ENCODE measurements at regions not wholly inside any gene's neighbourhood (a gene's known extent, or its start where the extent isn't known, plus 50 kb on each side); places are given as distances from the start of the nearest gene placed in this dataset.
A peak's percentile ranks its signal among the peaks of the same experiment; 100 is the strongest.
"Not testable (repeated sequence)": the region's sequence is repeated elsewhere in the genome, so short reads cannot be mapped to it uniquely, and the experiment has no call there.

- peaks cover 3% of the 10 kb centered on the region for H3K36me3 Mint-ChIP-seq
- peaks cover 2% of the 10 kb centered on the region for H3K27me3 Mint-ChIP-seq
- no peak overlapping the region for H3K4me3 Mint-ChIP-seq
- peak overlapping the region in 1 of 3 donors; percentile 82 for H3K27ac Mint-ChIP-seq
- no peaks in the 10 kb centered on the region for H3K9me3 Mint-ChIP-seq
- H3K4me1 Mint-ChIP-seq, result peaks cover 0 to 1% (median 0%) of the 10 kb centered on the region in 3 donors
These were observed 98.7 kb downstream of the NPIPB11 start for GRCh38 chr16:29307598-29308507.

GRCh38 chr16:29306943-29307597 is 99.4 kb downstream of the NPIPB11 start:
- H3K9me3 Mint-ChIP-seq, result no peaks in the 10 kb centered on the region
- peak overlapping the region in 1 of 3 donors; percentile 82 for H3K27ac Mint-ChIP-seq
- peaks cover 0 to 1% (median 0%) of the 10 kb centered on the region in 3 donors for H3K4me1 Mint-ChIP-seq
- peaks cover 3% of the 10 kb centered on the region for H3K36me3 Mint-ChIP-seq
- peaks cover 2% of the 10 kb centered on the region for H3K27me3 Mint-ChIP-seq
- H3K4me3 Mint-ChIP-seq, result no peak overlapping the region

GRCh38 chr16:29306201-29306600 is 100.3 kb downstream of the NPIPB11 start:
- peak overlapping the region in 1 of 3 donors; percentile 57 for H3K27ac Mint-ChIP-seq
- no peaks in the 10 kb centered on the region for H3K9me3 Mint-ChIP-seq
- H3K36me3 Mint-ChIP-seq, result peaks cover 3% of the 10 kb centered on the region
- H3K4me3 Mint-ChIP-seq, result no peak overlapping the region
- peaks cover 2% of the 10 kb centered on the region for H3K27me3 Mint-ChIP-seq
- peaks cover 0 to 1% (median 0%) of the 10 kb centered on the region in 3 donors for H3K4me1 Mint-ChIP-seq

- not testable (repeated sequence) for H3K27me3 Mint-ChIP-seq, H3K4me1 Mint-ChIP-seq, H3K27ac Mint-ChIP-seq, H3K4me3 Mint-ChIP-seq, H3K36me3 Mint-ChIP-seq, H3K9me3 Mint-ChIP-seq
These were observed 101.5 kb downstream of the NPIPB11 start for GRCh38 chr16:29305018-29305417.

GRCh38 chr16:29304251-29304650 is 102.3 kb downstream of the NPIPB11 start:
- no peak overlapping the region for H3K27ac Mint-ChIP-seq
- H3K9me3 Mint-ChIP-seq, result no peaks in the 10 kb centered on the region
- H3K36me3 Mint-ChIP-seq, result peaks cover 3% of the 10 kb centered on the region
- peaks cover 0 to 1% (median 0%) of the 10 kb centered on the region in 3 donors for H3K4me1 Mint-ChIP-seq
- no peak overlapping the region for H3K4me3 Mint-ChIP-seq
- no peaks in the 10 kb centered on the region for H3K27me3 Mint-ChIP-seq

GRCh38 chr16:29303520-29303919 is 103.0 kb downstream of the NPIPB11 start:
- Mint-ChIP-seq H3K4me1 (peaks cover 0 to 1% (median 0%) of the 10 kb centered on the region in 3 donors), H3K36me3 (peaks cover 3% of the 10 kb centered on the region), H3K9me3 (no peaks in the 10 kb centered on the region), H3K4me3 (no peak overlapping the region), H3K27ac (no peak overlapping the region), H3K27me3 (no peaks in the 10 kb centered on the region)

GRCh38 chr16:29302976-29303375 is 103.5 kb downstream of the NPIPB11 start:
- H3K9me3 Mint-ChIP-seq, result no peaks in the 10 kb centered on the region
- no peaks in the 10 kb centered on the region for H3K27me3 Mint-ChIP-seq
- peaks cover 3% of the 10 kb centered on the region for H3K36me3 Mint-ChIP-seq
- no peak overlapping the region for H3K27ac Mint-ChIP-seq
- H3K4me3 Mint-ChIP-seq, result peak overlapping the region in 1 of 4 donors; percentile 23
- H3K4me1 Mint-ChIP-seq, result peaks cover 0 to 1% (median 0%) of the 10 kb centered on the region in 3 donors

GRCh38 chr16:29302433-29302832 is 104.1 kb downstream of the NPIPB11 start:
- not testable (repeated sequence) for H3K9me3 Mint-ChIP-seq, H3K27me3 Mint-ChIP-seq, H3K27ac Mint-ChIP-seq, H3K4me3 Mint-ChIP-seq, H3K4me1 Mint-ChIP-seq, H3K36me3 Mint-ChIP-seq

GRCh38 chr16:29301662-29302285 is 104.7 kb downstream of the NPIPB11 start:
- H3K9me3 Mint-ChIP-seq, H3K4me3 Mint-ChIP-seq, H3K27me3 Mint-ChIP-seq, H3K36me3 Mint-ChIP-seq, H3K4me1 Mint-ChIP-seq, H3K27ac Mint-ChIP-seq: not testable (repeated sequence)

- not testable (repeated sequence) for H3K27me3 Mint-ChIP-seq
These were observed 105.7 kb downstream of the NPIPB11 start for GRCh38 chr16:29300541-29301535.

GRCh38 chr16:29300030-29300491 is 106.5 kb downstream of the NPIPB11 start:
- H3K36me3 Mint-ChIP-seq, H3K27me3 Mint-ChIP-seq, H3K4me1 Mint-ChIP-seq, H3K4me3 Mint-ChIP-seq, H3K9me3 Mint-ChIP-seq: not testable (repeated sequence)
- peak overlapping the region in 1 of 3 donors; percentile 78 for H3K27ac Mint-ChIP-seq

More at GRCh38 chr16:29300541-29301535, 105.7 kb downstream of the NPIPB11 start:
- H3K36me3 Mint-ChIP-seq, H3K4me3 Mint-ChIP-seq, H3K4me1 Mint-ChIP-seq, H3K9me3 Mint-ChIP-seq, H3K27ac Mint-ChIP-seq: not testable (repeated sequence)

GRCh38 chr16:29298997-29299396 is 107.5 kb downstream of the NPIPB11 start:
- not testable (repeated sequence) for H3K36me3 Mint-ChIP-seq, H3K4me3 Mint-ChIP-seq, H3K9me3 Mint-ChIP-seq, H3K4me1 Mint-ChIP-seq, H3K27ac Mint-ChIP-seq, H3K27me3 Mint-ChIP-seq

GRCh38 chr16:29298307-29298706 is 108.2 kb downstream of the NPIPB11 start:
- H3K9me3 Mint-ChIP-seq, H3K4me1 Mint-ChIP-seq, H3K4me3 Mint-ChIP-seq, H3K27ac Mint-ChIP-seq, H3K27me3 Mint-ChIP-seq, H3K36me3 Mint-ChIP-seq: not testable (repeated sequence)

GRCh38 chr16:29297809-29298177 is 108.7 kb downstream of the NPIPB11 start:
- H3K4me3 Mint-ChIP-seq, H3K27ac Mint-ChIP-seq, H3K27me3 Mint-ChIP-seq, H3K36me3 Mint-ChIP-seq, H3K9me3 Mint-ChIP-seq, H3K4me1 Mint-ChIP-seq: not testable (repeated sequence)
